ENCODE measurements at regions not wholly inside any gene's neighbourhood (a gene's known extent, or its start where the extent isn't known, plus 50 kb on each side); places are given as distances from the start of the nearest gene placed in this dataset.

GRCh38 chr3:71919572-71919971 lies 134.6 kb upstream of the PROK2 start:
- Mint-ChIP-seq H3K27me3 (ENCODE audit: low read depth) (peaks cover 18% of the 10 kb centered on the region), H3K9me3 (no peaks in the 10 kb centered on the region), H3K27ac (no peak overlapping the region), H3K4me1 (ENCODE audit: low read depth) (no peaks in the 10 kb centered on the region), H3K36me3 (ENCODE audit: insufficient read depth in 2 of 2) (no peaks in the 10 kb centered on the region), H3K4me3 (no peak overlapping the region)
- ATAC-seq (replicated peaks in 1 of 2): no peak
- DNase-seq: no peak

GRCh38 chr3:71917545-71917944 lies 132.6 kb upstream of the PROK2 start:
- no peaks in the 10 kb centered on the region for H3K9me3 Mint-ChIP-seq
- ATAC-seq (replicated peaks in 1 of 2) (no peak), DNase-seq (no peak)
- H3K27ac Mint-ChIP-seq: no peak overlapping the region
- no peak overlapping the region for H3K4me3 Mint-ChIP-seq
- H3K27me3 Mint-ChIP-seq (ENCODE audit: low read depth): peaks cover 18% of the 10 kb centered on the region
- H3K4me1 Mint-ChIP-seq (ENCODE audit: low read depth): no peaks in the 10 kb centered on the region
- no peaks in the 10 kb centered on the region for H3K36me3 Mint-ChIP-seq (ENCODE audit: insufficient read depth in 2 of 2)

- Mint-ChIP-seq H3K27me3 (ENCODE audit: low read depth) (peaks cover 22% of the 10 kb centered on the region), H3K36me3 (ENCODE audit: insufficient read depth in 2 of 2) (no peaks in the 10 kb centered on the region), H3K27ac (no peak overlapping the region), H3K4me1 (ENCODE audit: low read depth) (no peaks in the 10 kb centered on the region), H3K4me3 (no peak overlapping the region), H3K9me3 (no peaks in the 10 kb centered on the region)
- ATAC-seq (replicated peaks in 1 of 2) (no peak), DNase-seq (no peak)
Measured at GRCh38 chr3:71916747-71917369, 131.9 kb upstream of the PROK2 start.

GRCh38 chr3:71912839-71913495 lies 128.0 kb upstream of the PROK2 start:
- peaks cover 7% of the 10 kb centered on the region for H3K27me3 Mint-ChIP-seq (ENCODE audit: low read depth)
- no peak overlapping the region for H3K27ac Mint-ChIP-seq
- H3K4me3 Mint-ChIP-seq: no peak overlapping the region
- H3K4me1 Mint-ChIP-seq (ENCODE audit: low read depth): no peaks in the 10 kb centered on the region
- no peaks in the 10 kb centered on the region for H3K9me3 Mint-ChIP-seq
- no peak for DNase-seq
- H3K36me3 Mint-ChIP-seq (ENCODE audit: insufficient read depth in 2 of 2): no peaks in the 10 kb centered on the region
- ATAC-seq (replicated peaks in 1 of 2): no peak

- H3K27me3 Mint-ChIP-seq (ENCODE audit: low read depth): peaks cover 20% of the 10 kb centered on the region
- DNase-seq (no peak), ATAC-seq (replicated peaks in 1 of 2) (no peak)
- no peaks in the 10 kb centered on the region for H3K4me1 Mint-ChIP-seq (ENCODE audit: low read depth)
- H3K27ac Mint-ChIP-seq: no peak overlapping the region
- H3K36me3 Mint-ChIP-seq (ENCODE audit: insufficient read depth in 2 of 2): no peaks in the 10 kb centered on the region
- H3K4me3 Mint-ChIP-seq: no peak overlapping the region
- H3K9me3 Mint-ChIP-seq: no peaks in the 10 kb centered on the region
Measured at GRCh38 chr3:71910108-71910507, 125.2 kb upstream of the PROK2 start.

- no peak overlapping the region for H3K4me3 Mint-ChIP-seq
- H3K36me3 Mint-ChIP-seq (ENCODE audit: insufficient read depth in 2 of 2): no peaks in the 10 kb centered on the region
- DNase-seq (no peak), ATAC-seq (replicated peaks in 1 of 2) (no peak)
- H3K27ac Mint-ChIP-seq: no peak overlapping the region
- no peaks in the 10 kb centered on the region for H3K9me3 Mint-ChIP-seq
- H3K4me1 Mint-ChIP-seq (ENCODE audit: low read depth): no peaks in the 10 kb centered on the region
- H3K27me3 Mint-ChIP-seq (ENCODE audit: low read depth): peaks cover 26% of the 10 kb centered on the region
Measured at GRCh38 chr3:71907996-71908395, 123.0 kb upstream of the PROK2 start.

GRCh38 chr3:71906976-71907375 lies 122.0 kb upstream of the PROK2 start:
- no peak for DNase-seq
- Mint-ChIP-seq H3K27me3 (ENCODE audit: low read depth) (peaks cover 23% of the 10 kb centered on the region), H3K27ac (no peak overlapping the region), H3K4me3 (no peak overlapping the region), H3K9me3 (no peaks in the 10 kb centered on the region), H3K4me1 (ENCODE audit: low read depth) (no peaks in the 10 kb centered on the region), H3K36me3 (ENCODE audit: insufficient read depth in 2 of 2) (no peaks in the 10 kb centered on the region)
- no peak for ATAC-seq (replicated peaks in 1 of 2)

GRCh38 chr3:71905426-71905825 lies 120.5 kb upstream of the PROK2 start:
- Mint-ChIP-seq H3K36me3 (ENCODE audit: insufficient read depth in 2 of 2) (no peaks in the 10 kb centered on the region), H3K27me3 (ENCODE audit: low read depth) (peaks cover 21% of the 10 kb centered on the region), H3K27ac (no peak overlapping the region)

GRCh38 chr3:71903936-71904335 lies 119.0 kb upstream of the PROK2 start:
- no peak overlapping the region for H3K4me3 Mint-ChIP-seq
- H3K9me3 Mint-ChIP-seq: no peaks in the 10 kb centered on the region
- ATAC-seq (replicated peaks in 1 of 2): no peak
- H3K27ac Mint-ChIP-seq: no peak overlapping the region
- H3K36me3 Mint-ChIP-seq (ENCODE audit: insufficient read depth in 2 of 2): no peaks in the 10 kb centered on the region
- no peak for DNase-seq
- no peaks in the 10 kb centered on the region for H3K4me1 Mint-ChIP-seq (ENCODE audit: low read depth)
- H3K27me3 Mint-ChIP-seq (ENCODE audit: low read depth): peaks cover 29% of the 10 kb centered on the region

More at GRCh38 chr3:71905426-71905825, 120.5 kb upstream of the PROK2 start:
- DNase-seq (no peak), ATAC-seq (replicated peaks in 1 of 2) (no peak)
- no peak overlapping the region for H3K4me3 Mint-ChIP-seq
- no peaks in the 10 kb centered on the region for H3K4me1 Mint-ChIP-seq (ENCODE audit: low read depth)
- H3K9me3 Mint-ChIP-seq: no peaks in the 10 kb centered on the region

GRCh38 chr3:71903112-71903495 lies 118.2 kb upstream of the PROK2 start:
- no peak for DNase-seq
- no peak overlapping the region for H3K4me3 Mint-ChIP-seq
- no peaks in the 10 kb centered on the region for H3K36me3 Mint-ChIP-seq (ENCODE audit: insufficient read depth in 2 of 2)
- no peaks in the 10 kb centered on the region for H3K4me1 Mint-ChIP-seq (ENCODE audit: low read depth)
- peaks cover 33% of the 10 kb centered on the region for H3K27me3 Mint-ChIP-seq (ENCODE audit: low read depth)
- H3K27ac Mint-ChIP-seq: no peak overlapping the region
- ATAC-seq (replicated peaks in 1 of 2): no peak
- no peaks in the 10 kb centered on the region for H3K9me3 Mint-ChIP-seq

GRCh38 chr3:71902258-71903111 lies 117.5 kb upstream of the PROK2 start:
- H3K27ac Mint-ChIP-seq: no peak overlapping the region
- H3K9me3 Mint-ChIP-seq: no peaks in the 10 kb centered on the region
- DNase-seq (no peak), ATAC-seq (replicated peaks in 1 of 2) (no peak)
- peaks cover 36% of the 10 kb centered on the region for H3K27me3 Mint-ChIP-seq (ENCODE audit: low read depth)
- H3K36me3 Mint-ChIP-seq (ENCODE audit: insufficient read depth in 2 of 2): no peaks in the 10 kb centered on the region
- no peaks in the 10 kb centered on the region for H3K4me1 Mint-ChIP-seq (ENCODE audit: low read depth)
- no peak overlapping the region for H3K4me3 Mint-ChIP-seq

GRCh38 chr3:71901645-71902044 lies 116.7 kb upstream of the PROK2 start:
- ATAC-seq (replicated peaks in 1 of 2): no peak
- Mint-ChIP-seq H3K9me3 (no peaks in the 10 kb centered on the region), H3K36me3 (ENCODE audit: insufficient read depth in 2 of 2) (no peaks in the 10 kb centered on the region), H3K4me3 (no peak overlapping the region), H3K4me1 (ENCODE audit: low read depth) (no peaks in the 10 kb centered on the region), H3K27ac (no peak overlapping the region), H3K27me3 (ENCODE audit: low read depth) (peaks cover 33% of the 10 kb centered on the region)
- DNase-seq: no peak

- H3K9me3 Mint-ChIP-seq: no peaks in the 10 kb centered on the region
- DNase-seq: no peak
- no peaks in the 10 kb centered on the region for H3K4me1 Mint-ChIP-seq (ENCODE audit: low read depth)
- H3K27ac Mint-ChIP-seq: no peak overlapping the region
- no peak for ATAC-seq (replicated peaks in 1 of 2)
- H3K27me3 Mint-ChIP-seq (ENCODE audit: low read depth): peaks cover 34% of the 10 kb centered on the region
- no peaks in the 10 kb centered on the region for H3K36me3 Mint-ChIP-seq (ENCODE audit: insufficient read depth in 2 of 2)
- no peak overlapping the region for H3K4me3 Mint-ChIP-seq
Measured at GRCh38 chr3:71900057-71900456, 115.1 kb upstream of the PROK2 start.
